Stomach (tissue), 8 donors: ENCODE measurements at regions not wholly inside any gene's neighbourhood (a gene's known extent, or its start where the extent isn't known, plus 50 kb on each side); places are given as distances from the start of the nearest gene placed in this dataset.

Experiments used
- DNase-seq, 2 donors: peaks; one replicate each; pipeline versions ENCODE4 v3.0.0 to v3.0.0-alpha.2; 2013 to 2019
- H3K27ac ChIP-seq, 5 donors: fragments of 200-600 bp in 4 of 5; sonication (generic) in 4 of 5; one replicate each; pipeline ENCODE4 v1.5.1; 2013 to 2019; ENCODE audit warnings: mild to moderate bottlenecking in 1 of 5, moderate library complexity in 1 of 5
- H3K27me3 ChIP-seq, 3 donors: fragments of 200-600 bp; sonication (generic); one replicate each; pipeline ENCODE4 v1.5.1; 2017 to 2019; ENCODE audit warnings: mixed run types in 1 of 3
- H3K36me3 ChIP-seq, 4 donors: fragments of 200-600 bp; sonication (generic); 1 replicate in 3 of 4; 2 replicates in 1 of 4; pipeline ENCODE4 v1.5.1; 2016 to 2019
- H3K4me1 ChIP-seq, 4 donors: fragments of 200-600 bp; sonication (generic); one replicate each; pipeline ENCODE4 v1.5.1; 2016 to 2019
- H3K4me3 ChIP-seq, 4 donors: fragments of 200-600 bp; sonication (generic) in 3 of 4; one replicate each; pipeline ENCODE4 v1.5.1; 2016 to 2019; ENCODE audit warnings: mild to moderate bottlenecking in 1 of 4
- H3K9me3 ChIP-seq, 4 donors: fragments of 200-600 bp; sonication (generic); one replicate each; pipeline ENCODE4 v1.5.1; 2016 to 2019
- CTCF ChIP-seq, 7 experiments: fragments of 450-650 bp in 4 of 7; fragments of 200-600 bp in 3 of 7; sonication (generic) in 3 of 7; IDR thresholded peaks; one replicate each; pipeline ENCODE4 v1.5.1; 2016 to 2019; ENCODE audit warnings: antibody characterized with exemption in 7 of 7, control low read depth in 2 of 7, mild to moderate bottlenecking in 1 of 7
- EP300 ChIP-seq: sonication (generic); formaldehyde crosslinking; IDR thresholded peaks from one replicate; pipeline ENCODE4 v1.6.1; 2017; ENCODE audit warnings: antibody characterized with exemption
- POLR2A ChIP-seq, 4 donors: fragments of 450-650 bp; IDR thresholded peaks; one replicate each; pipeline ENCODE4 v1.6.1; 2016; ENCODE audit warnings: antibody characterized with exemption in 4 of 4, control low read depth in 2 of 4, mild to moderate bottlenecking in 1 of 4, moderate library complexity in 1 of 4
- POLR2AphosphoS5 ChIP-seq, 3 donors: sonication (generic); formaldehyde crosslinking; IDR thresholded peaks; one replicate each; pipeline ENCODE4 v1.6.1; 2016; ENCODE audit warnings: antibody characterized with exemption in 3 of 3
- WGBS, 5 donors: extraction: QIAGEN DNeasy Blood & Tissue Kit in 3 of 5; methylation state at CpG; one replicate each; pipeline versions ENCODE4 v1.1.5 to v1.1.7; 2013 to 2018; 5-methylcytosine and 5-hydroxymethylcytosine counted together
- intact Hi-C: fragments of 100-400 bp; cut with DNase I; formaldehyde crosslinking; loops from one replicate; pipeline ENCODE4 v1.15.1; 2023; ENCODE audit warnings: low total_unique reads
- donor health status: healthy with polysubstance abuse.
- donor health status: Bipolar disorder and iron deficiency.
- donor health status: healthy.

- Histone ChIP-seq H3K36me3 (no peaks in the 10 kb centered on the region), H3K4me1 (no peaks in the 10 kb centered on the region), H3K27me3 (no peaks in the 10 kb centered on the region), H3K9me3 (no peaks in the 10 kb centered on the region), H3K4me3 (no peak overlapping the region), H3K27ac (no peak overlapping the region)
- TF ChIP-seq POLR2A (IDR thresholded peaks at IDR 0.05): no peak
- no peak for TF ChIP-seq EP300
- no peak for TF ChIP-seq CTCF (IDR thresholded peaks at IDR 0.05)
- no peak for TF ChIP-seq POLR2AphosphoS5 (IDR thresholded peaks at IDR 0.05)
- DNase-seq: no peak
- 87 to 94% (median 92%) methylated on average over 1 of the region's 1 CpG for WGBS, 5 donors
- intact Hi-C loops: no loop called here
Measured at GRCh38 chr2:154537843-154538450, 160.5 kb upstream of the KCNJ3 start.

- 68 to 79% (median 71%) methylated on average over 4 of the region's 4 CpGs for whole genome bisulfite sequencing, 5 donors
Measured at GRCh38 chr2:154546341-154546740, 152.2 kb upstream of the KCNJ3 start.

GRCh38 chr2:154549869-154550268, 148.6 kb upstream of the KCNJ3 start:
- intact Hi-C loops: no loop called here
- Histone ChIP-seq H3K27ac (no peak overlapping the region), H3K9me3 (peaks cover 0 to 12% (median 9%) of the 10 kb centered on the region in 4 donors), H3K36me3 (no peaks in the 10 kb centered on the region), H3K27me3 (no peaks in the 10 kb centered on the region), H3K4me1 (no peaks in the 10 kb centered on the region), H3K4me3 (no peak overlapping the region)
- TF ChIP-seq POLR2A (IDR thresholded peaks at IDR 0.05): no peak
- no peak for TF ChIP-seq EP300
- TF ChIP-seq POLR2AphosphoS5 (IDR thresholded peaks at IDR 0.05): no peak
- no peak for TF ChIP-seq CTCF (IDR thresholded peaks at IDR 0.05)
- no peak for DNase-seq

More at GRCh38 chr2:154546341-154546740, 152.2 kb upstream of the KCNJ3 start:
- Histone ChIP-seq H3K27me3 (no peaks in the 10 kb centered on the region), H3K9me3 (peaks cover 0 to 12% (median 9%) of the 10 kb centered on the region in 4 donors), H3K27ac (no peak overlapping the region), H3K36me3 (no peaks in the 10 kb centered on the region), H3K4me1 (no peaks in the 10 kb centered on the region), H3K4me3 (no peak overlapping the region)
- DNase-seq: no peak
- TF ChIP-seq POLR2A (IDR thresholded peaks at IDR 0.05) (no peak), POLR2AphosphoS5 (IDR thresholded peaks at IDR 0.05) (no peak), CTCF (IDR thresholded peaks at IDR 0.05) (no peak), EP300 (no peak)
- intact Hi-C loops: no loop called here

- no peak for TF ChIP-seq EP300
- no peak for TF ChIP-seq POLR2AphosphoS5 (IDR thresholded peaks at IDR 0.05)
- no peak for TF ChIP-seq POLR2A (IDR thresholded peaks at IDR 0.05)
- no peak for TF ChIP-seq CTCF (IDR thresholded peaks at IDR 0.05)
- Histone ChIP-seq H3K27me3 (no peaks in the 10 kb centered on the region), H3K9me3 (peaks cover 0 to 6% (median 3%) of the 10 kb centered on the region in 4 donors), H3K4me1 (no peaks in the 10 kb centered on the region), H3K4me3 (no peak overlapping the region), H3K27ac (no peak overlapping the region), H3K36me3 (no peaks in the 10 kb centered on the region)
- no peak for DNase-seq
- intact Hi-C loops: no loop called here
Measured at GRCh38 chr2:154551649-154552048, 146.8 kb upstream of the KCNJ3 start.
